ENCODE measurements at regions not wholly inside any gene's neighbourhood (a gene's known extent, or its start where the extent isn't known, plus 50 kb on each side); places are given as distances from the start of the nearest gene placed in this dataset.

DNA sequence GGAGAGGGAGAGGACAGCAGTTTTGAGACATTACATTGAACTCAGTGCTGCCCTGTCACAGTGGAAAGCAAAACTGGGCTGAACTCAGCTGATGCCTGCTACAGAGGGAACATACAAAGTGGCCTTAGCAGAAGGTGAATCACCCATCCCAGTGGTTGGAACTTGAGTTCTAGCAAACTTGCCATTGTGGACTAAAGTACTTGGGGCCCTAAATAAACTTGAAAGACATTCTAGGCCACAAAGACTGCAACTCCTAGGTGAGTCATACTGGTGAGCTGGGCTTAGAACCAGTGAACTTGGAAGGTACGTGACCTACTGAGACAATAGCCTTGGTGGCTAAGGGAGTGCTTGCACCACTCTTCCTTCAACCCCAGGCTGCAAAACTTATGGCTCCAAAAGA lies 155.7 kb upstream of the RIOK2 start:
- no peaks in the 10 kb centered on the region for H3K36me3 Mint-ChIP-seq (ENCODE audit: low read depth)
- TF ChIP-seq, protein P1, sequence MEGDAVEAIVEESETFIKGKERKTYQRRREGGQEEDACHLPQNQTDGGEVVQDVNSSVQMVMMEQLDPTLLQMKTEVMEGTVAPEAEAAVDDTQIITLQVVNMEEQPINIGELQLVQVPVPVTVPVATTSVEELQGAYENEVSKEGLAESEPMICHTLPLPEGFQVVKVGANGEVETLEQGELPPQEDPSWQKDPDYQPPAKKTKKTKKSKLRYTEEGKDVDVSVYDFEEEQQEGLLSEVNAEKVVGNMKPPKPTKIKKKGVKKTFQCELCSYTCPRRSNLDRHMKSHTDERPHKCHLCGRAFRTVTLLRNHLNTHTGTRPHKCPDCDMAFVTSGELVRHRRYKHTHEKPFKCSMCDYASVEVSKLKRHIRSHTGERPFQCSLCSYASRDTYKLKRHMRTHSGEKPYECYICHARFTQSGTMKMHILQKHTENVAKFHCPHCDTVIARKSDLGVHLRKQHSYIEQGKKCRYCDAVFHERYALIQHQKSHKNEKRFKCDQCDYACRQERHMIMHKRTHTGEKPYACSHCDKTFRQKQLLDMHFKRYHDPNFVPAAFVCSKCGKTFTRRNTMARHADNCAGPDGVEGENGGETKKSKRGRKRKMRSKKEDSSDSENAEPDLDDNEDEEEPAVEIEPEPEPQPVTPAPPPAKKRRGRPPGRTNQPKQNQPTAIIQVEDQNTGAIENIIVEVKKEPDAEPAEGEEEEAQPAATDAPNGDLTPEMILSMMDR (IDR thresholded peaks at IDR 0.05; ENCODE audit: unreplicated experiment in 3 of 3): no peak
- H3K27me3 Mint-ChIP-seq (ENCODE audit: low read depth): no peaks in the 10 kb centered on the region
- no peak overlapping the region for H3K4me3 Mint-ChIP-seq
- H3K4me1 Mint-ChIP-seq: no peaks in the 10 kb centered on the region
- H3K27ac Mint-ChIP-seq: no peak overlapping the region
- H3K9me3 Mint-ChIP-seq: peaks cover 14% of the 10 kb centered on the region

DNA sequence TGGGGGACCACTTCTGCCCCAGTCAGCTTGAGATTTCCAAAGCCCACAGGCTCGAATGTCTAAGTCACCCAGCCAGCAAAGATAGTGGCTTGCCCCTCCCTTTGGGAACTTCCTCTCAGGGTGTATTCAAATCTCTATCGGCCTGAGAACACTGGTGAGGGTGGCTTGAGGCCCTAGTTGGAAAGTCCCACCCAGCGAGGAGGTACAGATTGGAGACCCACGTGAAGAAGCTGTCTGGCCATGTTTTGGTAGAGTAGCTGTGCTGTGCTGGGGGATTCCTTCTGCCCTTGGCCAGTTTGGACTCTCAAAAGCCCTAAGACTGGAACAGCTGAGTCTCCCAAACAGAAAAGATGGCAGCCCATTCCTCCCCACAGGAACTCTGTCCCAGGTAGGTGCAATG lies 172.7 kb upstream of the RIOK2 start:
- Mint-ChIP-seq H3K4me1 (no peaks in the 10 kb centered on the region), H3K27me3 (ENCODE audit: low read depth) (peaks cover 4% of the 10 kb centered on the region), H3K4me3 (no peak overlapping the region), H3K27ac (no peak overlapping the region), H3K9me3 (peaks cover 25% of the 10 kb centered on the region), H3K36me3 (ENCODE audit: low read depth) (no peaks in the 10 kb centered on the region)
- TF ChIP-seq, protein P1 (IDR thresholded peaks at IDR 0.05; ENCODE audit: unreplicated experiment in 3 of 3): no peak

DNA sequence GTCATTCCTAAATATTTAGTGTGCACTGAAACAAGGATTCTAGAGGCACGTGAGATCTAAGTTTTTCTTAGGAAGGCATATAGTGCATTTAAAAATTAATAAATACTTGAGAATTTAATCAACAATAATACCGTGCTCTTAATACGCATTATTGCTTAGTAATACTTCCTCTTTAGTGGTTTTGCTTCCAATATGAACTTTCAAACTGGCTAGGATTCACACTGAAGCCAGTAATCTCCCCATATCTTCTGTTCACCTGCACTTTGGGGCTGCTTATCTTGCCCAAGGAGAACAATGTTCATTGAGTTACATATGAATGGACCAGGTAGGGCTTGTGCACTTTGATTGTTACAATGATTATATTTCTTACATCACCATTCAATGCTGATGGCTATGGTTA lies 180.5 kb upstream of the RIOK2 start:
- no peak overlapping the region for H3K4me3 Mint-ChIP-seq
- no peaks in the 10 kb centered on the region for H3K36me3 Mint-ChIP-seq (ENCODE audit: low read depth)
- no peak overlapping the region for H3K27ac Mint-ChIP-seq
- TF ChIP-seq, protein P1 (IDR thresholded peaks at IDR 0.05; ENCODE audit: unreplicated experiment in 3 of 3): no peak
- no peaks in the 10 kb centered on the region for H3K4me1 Mint-ChIP-seq
- H3K27me3 Mint-ChIP-seq (ENCODE audit: low read depth): no peaks in the 10 kb centered on the region
- H3K9me3 Mint-ChIP-seq: peaks cover 13% of the 10 kb centered on the region

DNA sequence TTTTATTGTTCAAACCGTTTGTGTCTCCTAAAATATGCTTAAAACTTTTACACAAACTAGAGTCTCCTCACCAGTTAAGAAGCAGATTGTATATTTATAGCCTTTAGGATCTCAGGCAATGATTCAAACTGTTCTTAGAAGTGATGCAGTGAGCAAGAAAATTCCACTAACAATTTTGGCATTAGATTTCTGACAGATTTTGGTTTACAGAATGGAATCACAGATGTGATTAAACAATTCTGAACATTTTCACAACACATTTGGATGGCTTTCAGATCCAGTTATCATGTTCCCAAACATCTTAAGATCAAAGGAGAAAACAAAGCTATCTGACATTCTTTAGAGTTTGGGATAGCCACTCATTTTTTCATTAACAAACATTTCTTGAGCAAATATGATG lies 181.7 kb upstream of the RIOK2 start:
- TF ChIP-seq, protein P1 (IDR thresholded peaks at IDR 0.05; ENCODE audit: unreplicated experiment in 3 of 3): no peak
- H3K36me3 Mint-ChIP-seq (ENCODE audit: low read depth): no peaks in the 10 kb centered on the region
- no peaks in the 10 kb centered on the region for H3K4me1 Mint-ChIP-seq
- peaks cover 13% of the 10 kb centered on the region for H3K9me3 Mint-ChIP-seq
- no peak overlapping the region for H3K27ac Mint-ChIP-seq
- H3K4me3 Mint-ChIP-seq: no peak overlapping the region
- H3K27me3 Mint-ChIP-seq (ENCODE audit: low read depth): no peaks in the 10 kb centered on the region

DNA sequence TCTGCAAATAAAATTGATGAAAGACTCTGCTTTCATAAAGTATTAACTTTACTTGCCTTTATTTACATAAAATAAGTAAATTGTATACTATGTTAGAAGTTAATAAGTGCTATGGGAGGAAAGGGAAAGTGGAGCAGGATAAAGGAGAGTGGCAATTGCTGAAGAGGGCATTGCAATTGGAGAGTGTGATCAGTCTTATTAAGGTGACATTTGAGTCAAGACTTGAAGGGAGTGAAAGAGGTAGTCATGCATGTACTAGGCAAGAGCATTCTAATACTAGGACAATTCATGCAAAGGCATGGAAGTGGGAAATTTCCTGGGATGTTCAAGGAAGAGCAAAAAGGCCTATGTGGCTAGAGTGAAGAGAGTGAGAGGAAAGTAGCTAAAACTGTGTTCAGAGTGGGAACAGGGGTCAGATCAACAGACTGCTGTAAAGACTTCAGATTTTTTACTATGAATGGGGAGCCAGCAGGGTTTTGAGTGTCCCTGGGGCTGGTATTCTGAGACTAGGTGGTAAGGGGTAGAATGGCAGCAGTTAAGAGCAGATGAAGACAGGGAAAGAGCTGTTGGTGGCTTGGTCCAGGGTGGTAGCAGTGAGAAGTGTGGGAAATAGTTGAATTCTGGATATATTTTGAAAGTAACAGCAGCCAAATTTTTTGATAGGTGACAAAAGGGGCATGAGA lies 182.3 kb upstream of the RIOK2 start:
- Mint-ChIP-seq H3K36me3 (ENCODE audit: low read depth) (no peaks in the 10 kb centered on the region), H3K9me3 (peaks cover 13% of the 10 kb centered on the region), H3K27me3 (ENCODE audit: low read depth) (no peaks in the 10 kb centered on the region), H3K27ac (no peak overlapping the region), H3K4me1 (no peaks in the 10 kb centered on the region), H3K4me3 (no peak overlapping the region)
- TF ChIP-seq, protein P1 (IDR thresholded peaks at IDR 0.05; ENCODE audit: unreplicated experiment in 3 of 3): no peak

DNA sequence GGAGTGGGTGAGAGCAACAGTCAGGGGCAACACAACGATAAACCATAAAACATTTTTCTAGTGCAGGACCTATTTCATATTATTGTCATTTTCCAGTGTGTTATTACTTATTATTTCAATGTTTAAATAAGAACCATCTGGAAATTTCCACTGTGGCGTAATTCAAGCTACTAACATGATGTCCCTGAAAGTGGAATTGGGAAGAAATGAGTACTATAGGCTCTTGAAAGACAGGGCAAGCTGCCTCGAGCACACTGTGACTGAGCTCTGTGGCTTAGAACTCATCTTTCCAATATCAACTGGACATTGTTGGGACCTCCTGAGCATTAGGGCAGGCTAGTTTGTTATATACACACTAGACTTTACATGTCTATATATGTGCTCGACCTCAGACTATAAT lies 182.9 kb upstream of the RIOK2 start:
- Mint-ChIP-seq H3K4me1 (no peaks in the 10 kb centered on the region), H3K9me3 (peaks cover 13% of the 10 kb centered on the region), H3K27me3 (ENCODE audit: low read depth) (no peaks in the 10 kb centered on the region), H3K27ac (no peak overlapping the region), H3K36me3 (ENCODE audit: low read depth) (no peaks in the 10 kb centered on the region), H3K4me3 (no peak overlapping the region)
- TF ChIP-seq, protein P1 (IDR thresholded peaks at IDR 0.05; ENCODE audit: unreplicated experiment in 3 of 3): no peak
